Esophagus muscularis mucosa (tissue), 4 donors: ENCODE measurements at regions not wholly inside any gene's neighbourhood (a gene's known extent, or its start where the extent isn't known, plus 50 kb on each side); places are given as distances from the start of the nearest gene placed in this dataset.

Source experiments
- EP300 ChIP-seq: sonication (generic); formaldehyde crosslinking; IDR thresholded peaks from one replicate; pipeline ENCODE4 v1.6.1; 2017; ENCODE audit warnings: antibody characterized with exemption
- POLR2A ChIP-seq: fragments of 450-650 bp; IDR thresholded peaks from one replicate; pipeline ENCODE4 v1.6.1; 2017; ENCODE audit warnings: antibody characterized with exemption, moderate library complexity, mild to moderate bottlenecking, low read depth
- POLR2AphosphoS5 ChIP-seq, 2 donors: sonication (generic); formaldehyde crosslinking; IDR thresholded peaks; one replicate each; pipeline ENCODE4 v1.6.1; 2017; ENCODE audit warnings: antibody characterized with exemption in 2 of 2
- TF ChIP-seq, protein P1 (sequence below), 3 experiments: fragments of 200-600 bp in 2 of 3; fragments of 450-650 bp in 1 of 3; sonication (generic) in 2 of 3; IDR thresholded peaks; one replicate each; pipeline ENCODE4 v1.5.1; 2017 to 2019; ENCODE audit warnings: antibody characterized with exemption in 3 of 3, mild to moderate bottlenecking in 2 of 3, moderate library complexity in 1 of 3

DNA sequence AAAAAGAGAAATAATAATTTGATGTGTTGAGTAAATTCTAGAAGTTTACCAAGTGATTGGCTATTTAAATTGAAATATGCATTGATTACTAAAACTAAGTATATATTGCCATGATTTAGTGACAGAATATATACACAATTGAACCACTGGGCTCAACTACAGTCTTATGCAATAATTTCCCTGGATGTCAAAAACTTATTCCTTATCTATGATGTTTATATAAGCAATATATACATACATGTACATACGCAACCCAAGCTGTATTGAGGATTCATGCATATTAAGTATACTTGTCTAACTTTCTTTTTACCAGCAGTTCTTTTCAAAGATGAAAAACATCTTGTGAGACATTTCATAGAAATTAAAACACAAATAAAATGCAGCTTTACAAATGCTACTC lies 165.8 kb downstream of the ZIC4 start:
- TF ChIP-seq POLR2A (no peak), EP300 (no peak), POLR2AphosphoS5 (IDR thresholded peaks at IDR 0.05) (no peak)
- TF ChIP-seq, protein P1, sequence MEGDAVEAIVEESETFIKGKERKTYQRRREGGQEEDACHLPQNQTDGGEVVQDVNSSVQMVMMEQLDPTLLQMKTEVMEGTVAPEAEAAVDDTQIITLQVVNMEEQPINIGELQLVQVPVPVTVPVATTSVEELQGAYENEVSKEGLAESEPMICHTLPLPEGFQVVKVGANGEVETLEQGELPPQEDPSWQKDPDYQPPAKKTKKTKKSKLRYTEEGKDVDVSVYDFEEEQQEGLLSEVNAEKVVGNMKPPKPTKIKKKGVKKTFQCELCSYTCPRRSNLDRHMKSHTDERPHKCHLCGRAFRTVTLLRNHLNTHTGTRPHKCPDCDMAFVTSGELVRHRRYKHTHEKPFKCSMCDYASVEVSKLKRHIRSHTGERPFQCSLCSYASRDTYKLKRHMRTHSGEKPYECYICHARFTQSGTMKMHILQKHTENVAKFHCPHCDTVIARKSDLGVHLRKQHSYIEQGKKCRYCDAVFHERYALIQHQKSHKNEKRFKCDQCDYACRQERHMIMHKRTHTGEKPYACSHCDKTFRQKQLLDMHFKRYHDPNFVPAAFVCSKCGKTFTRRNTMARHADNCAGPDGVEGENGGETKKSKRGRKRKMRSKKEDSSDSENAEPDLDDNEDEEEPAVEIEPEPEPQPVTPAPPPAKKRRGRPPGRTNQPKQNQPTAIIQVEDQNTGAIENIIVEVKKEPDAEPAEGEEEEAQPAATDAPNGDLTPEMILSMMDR (IDR thresholded peaks at IDR 0.05): no peak
